Muscle of back (tissue), 3 donors: ENCODE measurements at regions not wholly inside any gene's neighbourhood (a gene's known extent, or its start where the extent isn't known, plus 50 kb on each side); places are given as distances from the start of the nearest gene placed in this dataset.
A peak's percentile ranks its signal among the peaks of the same experiment; 100 is the strongest.

Experiments used
- DNase-seq, 3 donors: peaks; one replicate each; pipeline versions ENCODE4 v3.0.0 to v3.0.0-alpha.2; 2013

DNA sequence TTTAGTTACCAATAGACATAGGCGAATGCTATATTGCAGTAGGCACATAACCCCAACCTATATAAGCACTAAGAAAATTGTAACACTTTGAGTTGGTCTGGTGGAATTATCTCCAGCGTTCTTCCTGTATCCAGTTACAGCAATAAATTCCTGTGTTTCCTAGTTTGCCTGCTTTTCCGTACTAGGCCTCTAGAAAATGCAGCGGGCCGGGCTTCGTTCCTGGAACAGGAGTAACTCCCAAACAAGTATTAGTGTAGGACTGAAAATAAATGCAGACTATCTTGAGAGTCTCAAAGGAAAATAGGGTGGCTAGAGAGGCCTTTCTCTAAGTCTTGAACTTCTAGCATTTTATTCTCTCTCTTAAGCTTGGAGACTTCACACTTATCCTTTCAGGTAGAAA is 159.8 kb downstream of the OR13H1 start:
- DNase-seq = no peak

DNA sequence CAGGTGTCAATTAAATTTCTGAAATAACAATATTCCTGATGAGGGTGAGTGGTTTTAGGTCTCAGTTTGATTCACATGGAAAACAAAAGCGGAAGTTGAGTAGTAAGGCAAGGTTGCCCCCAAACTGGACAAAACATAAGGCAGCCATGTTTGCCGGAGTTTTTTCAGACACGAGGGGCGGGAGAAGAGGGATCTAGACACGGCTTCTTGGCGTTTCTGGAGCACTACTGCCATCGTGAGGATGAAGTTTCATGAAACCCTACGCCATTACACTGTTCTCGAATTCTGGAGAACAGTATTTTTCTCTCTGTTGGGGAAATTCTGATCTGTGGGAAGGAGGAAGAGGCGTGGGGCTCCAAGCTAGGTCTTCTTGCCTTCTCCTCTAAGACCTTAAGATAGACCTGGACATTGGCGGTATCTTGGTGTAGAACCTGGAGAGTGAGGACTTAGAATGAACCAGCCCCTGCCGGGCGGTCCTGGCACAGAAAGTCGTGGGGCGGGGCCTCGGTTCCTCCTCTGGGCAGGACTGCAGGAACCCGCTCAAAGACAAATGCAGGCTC is 160.3 kb downstream of the OR13H1 start:
- DNase-seq = peak in 1 of 3 donors; percentile 94

DNA sequence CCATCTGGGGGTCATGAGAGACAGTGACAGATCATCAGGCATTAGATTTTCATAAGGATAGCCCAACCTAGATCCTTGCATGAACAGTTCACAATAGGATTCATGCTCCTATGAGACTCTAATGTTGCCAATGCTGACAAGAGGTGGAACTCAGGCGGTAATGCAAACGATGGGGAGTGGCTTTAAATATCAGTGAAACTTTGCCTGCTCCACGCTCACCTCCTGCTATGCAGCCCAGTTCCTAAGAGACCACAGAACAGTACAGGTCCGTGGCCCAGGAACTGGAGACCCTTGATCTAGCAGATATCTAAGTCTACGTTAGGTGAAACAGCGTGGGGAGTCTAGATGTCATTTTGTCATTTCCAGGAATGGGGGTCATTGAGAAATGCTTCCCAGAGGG is 165.7 kb downstream of the OR13H1 start:
- DNase-seq = no peak

DNA sequence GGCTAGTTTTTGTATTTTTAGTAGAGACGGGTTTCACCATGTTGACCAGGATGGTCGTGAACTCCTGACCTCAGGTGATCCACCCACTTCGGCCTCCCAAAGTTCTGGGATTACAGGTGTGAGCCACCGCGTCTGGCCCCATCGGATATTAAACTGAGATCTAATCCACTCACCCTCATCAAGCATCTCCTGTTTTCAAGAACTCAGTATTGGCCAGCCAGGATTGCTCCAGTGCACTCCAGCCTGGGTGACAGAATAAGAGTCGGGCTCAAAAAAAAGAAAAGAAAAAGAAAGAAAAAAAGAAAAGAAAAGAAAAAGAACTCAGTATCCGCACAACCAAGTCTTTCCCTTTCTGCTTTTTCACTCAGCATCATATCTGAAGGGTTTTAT is 167.6 kb downstream of the OR13H1 start:
- DNase-seq = no peak

DNA sequence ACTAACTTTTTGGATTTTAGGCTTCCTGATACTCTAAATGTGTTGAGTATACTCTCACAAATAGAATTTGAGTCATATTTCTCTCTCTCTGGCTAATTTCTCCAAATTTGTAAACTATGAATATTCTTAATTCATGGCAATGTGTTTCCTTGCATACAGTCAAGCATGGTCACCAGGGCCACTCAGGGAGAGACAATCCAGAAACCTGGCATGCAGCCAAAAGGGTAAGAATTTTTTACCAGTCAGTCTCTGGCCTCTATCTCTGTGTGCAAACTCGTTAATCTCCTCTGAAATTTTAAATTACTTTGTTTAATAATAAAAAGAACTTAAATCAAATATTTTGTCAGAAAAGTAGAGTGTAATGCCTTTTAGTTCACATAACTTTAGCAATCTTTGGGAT is 179.8 kb downstream of the OR13H1 start:
- DNase-seq = no peak

DNA sequence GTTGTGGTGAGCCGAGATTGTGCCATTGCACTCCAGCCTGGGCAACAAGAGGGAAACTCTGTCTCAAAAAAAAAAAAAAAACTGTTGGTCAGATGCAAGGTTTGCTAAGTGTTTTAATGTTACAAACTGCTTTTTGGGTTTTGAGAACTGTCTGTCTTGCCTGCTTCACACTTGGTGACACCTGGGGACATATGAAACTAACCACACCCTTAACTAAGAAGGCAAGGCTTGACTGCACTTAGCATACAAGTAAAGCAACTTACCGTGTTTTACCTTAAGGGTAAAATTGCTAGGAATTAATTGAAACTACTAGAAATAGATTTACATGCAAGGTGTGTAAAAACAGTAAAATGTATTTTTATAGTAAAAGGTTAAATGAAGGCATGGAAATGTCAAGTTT is 180.4 kb downstream of the OR13H1 start:
- DNase-seq = no peak

DNA sequence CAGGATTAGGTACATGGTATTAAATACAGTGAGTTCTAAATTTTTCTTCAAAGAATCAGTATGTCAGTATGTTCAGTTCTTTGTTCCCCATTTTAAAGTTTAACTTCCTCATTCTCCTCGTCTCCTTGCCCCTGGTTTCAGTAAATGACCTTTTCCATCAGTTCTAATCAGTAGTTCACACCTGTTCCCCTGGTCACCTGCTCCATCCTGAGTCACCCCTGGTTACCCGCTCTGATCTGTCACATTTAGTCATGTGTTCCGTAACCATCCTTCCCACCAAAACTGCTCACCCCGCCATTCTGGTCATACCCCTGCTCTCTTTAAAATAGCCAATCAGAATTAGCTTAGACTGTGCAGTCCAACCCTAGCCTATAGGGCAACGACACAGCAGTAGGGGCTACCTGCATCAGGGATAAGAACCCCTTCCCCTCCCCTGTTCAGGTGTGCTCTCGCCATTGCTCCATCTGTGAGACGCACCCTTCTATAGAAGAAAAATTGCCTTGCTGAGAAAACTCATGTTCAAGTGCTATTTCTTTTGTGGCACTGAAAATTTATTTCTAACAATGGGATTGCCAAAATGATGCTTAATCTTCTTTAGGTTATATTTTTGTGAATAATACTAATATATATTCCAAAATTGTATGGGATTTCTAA is 181.3 kb downstream of the OR13H1 start:
- DNase-seq = no peak

DNA sequence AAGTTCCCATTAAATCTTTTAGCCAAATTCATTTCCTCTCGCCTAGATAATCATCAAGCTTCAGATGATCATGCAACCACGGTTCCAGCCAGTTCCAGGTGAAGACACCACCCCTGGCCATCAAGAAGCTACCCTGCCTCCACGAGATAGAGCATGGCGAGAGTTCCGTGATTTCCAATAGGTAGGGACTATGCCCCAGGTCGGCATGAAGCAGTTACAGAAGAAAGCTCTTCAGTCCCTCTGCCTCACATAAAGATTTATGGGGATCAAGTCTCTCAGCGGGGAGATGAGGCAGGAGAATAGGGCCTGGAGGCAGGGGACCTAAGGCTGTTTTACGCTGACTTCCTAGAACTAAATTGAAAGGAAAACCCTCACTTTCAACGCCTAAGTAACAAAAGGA is 183.9 kb downstream of the OR13H1 start:
- DNase-seq = no peak

DNA sequence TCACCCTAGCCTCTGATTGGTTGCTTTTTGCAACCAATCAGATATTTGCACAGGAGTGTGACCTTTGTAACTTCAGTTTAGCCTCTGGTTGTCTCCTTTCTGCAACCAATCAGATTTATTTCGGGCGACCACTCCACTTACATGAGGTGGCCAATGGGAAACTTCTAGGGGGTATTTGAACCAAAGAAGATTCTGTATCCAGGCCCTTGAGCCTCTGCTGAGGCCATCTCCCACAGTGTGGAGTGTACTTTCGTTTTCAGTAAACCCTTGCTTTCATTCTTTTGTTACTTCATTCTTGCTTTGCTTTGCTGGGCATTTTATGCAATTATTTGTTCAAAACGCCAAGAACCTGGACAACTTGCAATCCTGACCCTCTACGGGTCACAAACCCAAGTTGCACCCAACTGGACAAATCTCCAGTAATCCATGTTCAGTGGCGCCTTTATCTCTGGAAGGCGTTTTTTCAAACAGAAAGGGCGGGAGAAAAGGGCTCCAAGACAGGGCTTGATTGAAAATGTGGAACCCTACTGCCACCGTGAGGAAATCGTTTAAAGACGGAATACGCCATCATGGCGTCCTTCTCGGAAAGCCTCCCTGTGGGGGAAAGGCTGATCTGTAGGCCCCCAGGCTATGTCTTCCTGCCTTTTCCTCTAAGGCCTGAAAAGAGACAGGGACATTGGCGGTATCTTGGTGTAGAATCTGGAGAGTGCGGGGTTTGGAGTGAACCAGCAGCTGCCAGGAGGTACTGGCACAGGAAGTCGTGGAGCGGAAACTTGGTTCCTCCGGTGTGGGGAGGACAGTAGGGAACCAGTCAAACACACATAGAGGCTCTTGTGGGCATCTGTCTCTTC is 184.6 kb downstream of the OR13H1 start:
- DNase-seq = peak in 1 of 3 donors; percentile 94

DNA sequence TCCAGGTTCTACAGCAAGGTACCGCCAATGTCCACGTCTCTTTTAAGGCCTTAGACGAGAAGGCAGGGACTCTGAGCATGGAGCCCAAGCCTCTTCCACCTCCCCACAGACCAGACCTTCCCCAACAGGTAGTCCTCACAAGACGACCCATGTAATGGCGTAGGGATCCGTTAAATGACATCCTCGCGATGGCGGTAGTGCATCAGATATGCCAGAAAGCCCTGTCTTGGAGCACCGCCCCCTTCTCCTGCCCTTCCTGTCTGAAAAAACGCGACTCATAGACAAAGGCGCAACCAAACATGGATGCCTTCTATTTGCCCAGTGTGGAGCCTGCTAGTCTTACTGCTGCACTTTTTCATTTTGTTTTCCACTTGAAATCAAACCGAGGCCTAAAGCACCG is 185.4 kb downstream of the OR13H1 start:
- peak in 1 of 3 donors; percentile 90 for DNase-seq

DNA sequence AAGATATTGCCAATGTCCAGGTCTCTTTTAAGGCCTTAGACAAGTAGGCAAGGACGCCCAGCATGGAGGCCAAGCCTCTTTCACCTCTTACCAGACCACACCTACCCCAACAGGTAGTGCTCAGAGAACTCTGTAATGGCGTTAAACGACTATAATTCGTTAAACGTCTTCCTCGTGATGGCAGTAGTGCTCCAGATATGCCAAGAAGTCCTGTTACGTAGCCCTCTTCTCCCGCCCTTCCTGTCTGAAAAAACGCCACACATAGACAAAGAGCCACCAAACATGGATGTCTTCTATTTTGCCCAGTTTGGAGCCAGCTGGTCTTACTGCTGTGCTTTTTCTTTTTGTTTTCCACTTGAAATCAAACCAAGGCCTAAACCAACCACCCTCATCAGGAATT is 190.7 kb downstream of the OR13H1 start:
- peak in 1 of 3 donors; percentile 92 for DNase-seq

DNA sequence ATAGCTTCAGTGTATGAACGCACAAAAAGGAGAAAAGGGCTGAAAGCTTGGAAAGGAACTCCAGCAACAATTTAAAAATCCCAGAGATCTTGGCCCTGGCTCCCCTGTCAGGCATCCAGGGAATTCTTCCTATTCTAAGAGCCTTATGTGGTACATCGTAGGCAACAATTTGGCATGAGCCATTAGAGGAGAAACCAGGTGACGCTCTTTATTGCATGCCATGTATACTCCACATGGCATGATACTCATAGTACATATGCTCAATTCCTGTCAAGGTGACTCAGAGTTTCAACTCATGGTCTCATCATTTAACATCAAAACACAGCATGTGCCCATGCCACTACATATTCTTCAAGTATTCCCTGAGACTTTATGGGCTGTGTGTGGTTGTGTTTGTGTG is 191.3 kb downstream of the OR13H1 start:
- DNase-seq = no peak

DNA sequence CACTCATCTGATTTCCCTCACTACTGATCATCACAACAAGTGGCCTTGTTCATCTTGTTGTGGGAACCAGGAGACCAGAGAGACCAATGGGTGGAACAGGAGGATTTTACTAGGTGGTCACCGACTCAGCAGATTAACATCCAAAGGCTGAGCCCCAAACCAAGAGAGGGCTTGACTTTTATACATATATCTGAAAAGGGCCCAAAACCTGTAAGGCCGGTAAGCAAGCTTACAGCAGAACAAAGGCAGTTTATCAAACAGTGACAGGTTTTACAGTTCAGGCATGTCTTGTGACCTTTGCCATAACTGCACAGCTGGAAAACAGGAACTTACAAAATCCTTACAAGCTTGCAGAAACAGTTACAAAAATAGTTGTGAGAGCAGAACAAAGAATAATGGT is 195.9 kb downstream of the OR13H1 start:
- DNase-seq = no peak

DNA sequence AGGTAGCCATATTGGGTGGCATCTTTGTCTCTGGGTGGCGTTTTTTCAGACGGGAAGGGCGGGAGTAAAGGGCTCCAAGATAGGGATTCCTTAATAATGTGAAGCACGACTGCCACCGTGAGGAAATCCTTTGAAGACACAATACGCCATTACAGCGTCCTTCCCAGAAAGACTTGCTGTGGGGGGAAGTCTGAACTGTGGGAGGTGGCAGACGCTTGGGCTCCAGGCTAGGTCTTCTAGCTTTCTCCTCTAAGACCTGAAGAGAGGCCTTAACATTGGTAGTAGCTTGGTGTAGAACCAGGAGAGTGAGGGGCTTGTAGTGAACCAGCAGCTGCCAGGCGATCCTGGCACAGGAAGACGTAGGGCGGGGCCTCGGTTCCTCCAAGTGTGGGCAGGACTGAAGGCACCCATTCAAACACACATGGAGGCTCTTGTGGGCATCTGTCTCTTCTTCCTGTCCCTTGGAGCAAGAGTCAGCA is 197.3 kb downstream of the OR13H1 start:
- peak in 1 of 3 donors; percentile 89 for DNase-seq

DNA sequence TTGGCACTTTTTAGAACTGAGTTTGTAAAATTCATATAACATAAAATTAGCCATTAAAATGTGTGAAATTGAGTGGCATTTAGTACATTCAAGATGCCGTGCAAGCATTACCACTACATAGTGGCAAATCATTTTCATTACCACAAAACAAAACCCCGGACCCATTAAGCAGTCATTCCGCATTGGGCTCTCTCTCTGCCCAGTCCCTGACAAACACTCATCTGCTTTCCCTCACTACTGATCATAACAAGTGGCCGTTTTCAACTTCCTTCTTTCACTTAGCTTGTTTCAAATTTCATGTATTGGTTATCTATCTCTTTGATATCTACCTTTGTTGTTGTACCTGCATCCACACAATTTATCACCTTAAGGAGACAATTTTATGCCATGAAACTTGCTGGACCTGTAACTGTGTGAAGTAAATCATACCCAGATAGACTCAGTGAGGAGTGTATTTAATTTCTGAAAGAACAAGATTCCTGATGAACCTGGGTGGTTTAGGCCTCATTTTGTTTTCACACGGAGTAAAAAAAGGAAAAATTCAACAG is 202.1 kb downstream of the OR13H1 start:
- no peak for DNase-seq

DNA sequence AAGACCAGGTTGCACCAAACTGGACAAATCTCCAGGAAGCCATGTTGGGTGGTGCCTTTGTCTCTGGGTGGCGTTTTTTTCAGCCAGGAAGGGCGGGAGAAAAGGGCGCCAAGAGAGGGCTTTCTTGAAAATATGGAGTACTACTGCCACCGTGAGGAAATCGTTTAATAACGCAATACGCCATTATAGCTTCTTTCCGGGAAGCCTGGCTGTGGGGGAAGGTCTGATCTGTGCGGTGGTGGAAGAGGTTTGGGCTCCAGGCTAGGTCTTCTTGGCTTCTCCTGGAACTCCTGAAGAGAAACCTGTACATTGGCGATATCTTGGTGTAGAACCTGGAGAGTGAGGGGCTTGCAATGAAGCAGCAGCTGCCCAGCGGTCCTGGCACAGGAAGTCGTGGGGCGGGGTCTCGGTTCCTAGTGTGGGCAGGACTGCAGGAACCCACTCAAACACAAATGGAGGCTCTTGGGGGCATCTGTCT is 202.7 kb downstream of the OR13H1 start:
- DNase-seq = peak in 1 of 3 donors; percentile 91

DNA sequence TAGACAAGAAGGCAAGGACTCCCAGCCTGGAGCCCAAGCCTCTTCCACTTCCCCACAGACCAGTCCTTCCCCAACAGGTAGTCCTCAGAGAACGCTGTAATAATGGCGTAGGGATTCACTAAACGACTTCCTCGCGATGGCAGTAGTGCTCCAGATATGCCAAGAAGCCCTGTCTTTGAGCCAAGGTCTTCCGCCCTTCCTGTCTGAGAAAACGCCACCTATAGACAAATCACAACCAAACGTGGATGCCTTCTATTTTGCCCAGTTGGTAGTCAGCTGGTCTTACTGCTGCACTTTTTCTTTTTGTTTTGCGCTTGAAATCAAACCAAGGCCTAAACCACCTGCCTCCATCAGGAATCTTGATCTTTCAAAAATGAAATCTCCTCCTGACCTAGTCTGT is 203.3 kb downstream of the OR13H1 start:
- DNase-seq = peak in 1 of 3 donors; percentile 88

DNA sequence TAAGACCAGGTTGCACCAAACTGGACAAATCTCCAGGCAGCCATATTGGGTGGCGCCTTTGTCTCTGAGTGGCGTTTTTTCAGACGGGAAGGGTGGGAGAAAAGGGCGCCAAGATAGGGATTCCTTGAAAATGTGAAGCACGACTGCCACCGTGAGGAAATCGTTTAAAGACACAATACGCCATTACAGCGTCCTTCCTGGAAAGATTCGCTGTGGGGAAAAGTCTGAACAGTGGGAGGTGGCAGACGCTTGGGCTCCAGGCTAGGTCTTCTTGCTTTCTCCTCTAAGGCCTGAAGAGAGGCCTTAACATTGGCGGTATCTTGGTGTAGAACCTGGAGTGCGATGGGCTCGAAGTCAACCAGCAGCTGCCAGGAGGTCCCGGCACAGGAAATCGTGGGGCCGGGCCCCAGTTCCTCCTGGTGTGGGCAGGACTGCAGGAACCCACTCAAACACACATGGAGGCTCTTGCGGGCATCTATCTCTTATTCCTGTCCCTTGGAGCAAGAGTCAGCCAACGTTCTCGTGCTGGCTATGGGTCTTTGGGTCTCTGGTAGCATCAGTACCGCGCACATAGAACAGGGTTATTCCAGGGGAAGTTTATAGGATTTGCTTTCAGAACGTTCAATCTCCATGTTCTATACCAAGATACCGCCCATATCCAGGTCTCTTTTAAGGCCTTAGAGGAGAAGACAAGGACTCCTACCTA is 208.8 kb downstream of the OR13H1 start:
- peak in 1 of 3 donors; percentile 94 for DNase-seq

DNA sequence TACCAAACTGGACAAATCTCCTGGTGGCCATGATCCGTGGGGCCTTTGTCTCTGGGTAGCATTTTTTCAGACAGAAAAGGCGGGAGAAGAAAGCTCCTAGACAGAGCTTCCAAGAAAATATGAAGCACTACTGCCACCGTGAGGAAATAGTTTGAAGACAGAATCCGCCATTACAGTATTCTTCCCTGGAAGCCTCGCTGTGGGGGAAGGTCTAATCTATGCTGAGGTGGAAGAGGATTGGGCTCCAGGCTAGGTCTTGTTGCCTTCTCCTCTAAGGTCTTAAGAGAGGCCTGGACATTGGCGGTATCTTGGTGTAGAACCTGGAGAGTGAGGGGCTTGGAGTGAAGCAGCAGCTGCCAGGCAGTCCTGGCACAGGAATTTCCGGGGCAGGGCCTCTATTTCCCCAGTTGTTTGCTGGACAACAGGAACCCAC is 218.9 kb downstream of the OR13H1 start:
- DNase-seq = peak in 1 of 3 donors; percentile 89

DNA sequence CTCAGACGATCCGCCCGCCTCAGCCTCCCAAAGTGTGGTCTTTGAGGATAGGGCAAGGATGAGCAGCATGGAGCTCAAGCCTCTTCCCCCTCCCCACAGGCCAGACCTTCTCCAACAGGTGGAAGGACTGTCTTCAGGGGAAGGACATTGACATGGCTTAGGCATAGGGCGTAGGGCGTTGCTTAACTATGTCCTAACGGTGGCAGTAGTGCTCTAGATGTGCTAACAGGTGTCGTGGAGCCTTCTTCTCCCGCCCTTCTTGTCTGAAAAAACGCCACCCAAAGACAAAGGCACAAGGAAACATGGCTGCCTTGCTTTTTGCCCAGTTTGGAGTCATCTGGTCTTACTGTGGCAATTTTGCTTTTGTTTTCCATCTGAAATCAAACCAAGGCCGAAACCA is 219.8 kb downstream of the OR13H1 start:
- peak in 1 of 3 donors; percentile 92 for DNase-seq

DNA sequence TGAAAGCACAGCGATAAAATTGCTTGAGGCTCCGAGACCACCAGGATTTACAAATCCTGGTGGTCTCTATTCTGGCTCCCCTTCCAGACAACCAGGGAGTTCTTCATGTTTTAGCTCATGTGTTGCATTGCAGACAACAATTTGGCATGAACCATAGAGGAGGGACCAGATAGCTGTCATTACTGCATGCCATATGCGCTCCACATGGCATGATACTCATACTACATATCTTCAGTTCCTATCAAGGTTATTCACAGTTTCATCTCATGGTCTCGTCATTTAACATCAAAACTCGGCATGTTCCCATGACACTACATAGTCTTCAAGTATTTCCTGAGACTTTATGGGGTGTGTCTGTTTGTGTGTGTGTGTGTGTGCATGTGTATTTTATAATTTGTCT is 220.3 kb downstream of the OR13H1 start:
- peak in 1 of 3 donors; percentile 35 for DNase-seq
